ENCODE measurements at regions not wholly inside any gene's neighbourhood (a gene's known extent, or its start where the extent isn't known, plus 50 kb on each side); places are given as distances from the start of the nearest gene placed in this dataset.

GRCh38 chr15:36511594-36511993 lies 67.8 kb upstream of the CDIN1 start:
- no peak for DNase-seq (ENCODE audit: low read depth in 2 of 2)

GRCh38 chr15:36517758-36518157 lies 61.7 kb upstream of the CDIN1 start:
- DNase-seq (ENCODE audit: low read depth in 2 of 2), result no peak

- DNase-seq (ENCODE audit: low read depth in 2 of 2), result no peak
Observed at GRCh38 chr15:36519067-36519466, 60.4 kb upstream of the CDIN1 start.

- no peak for DNase-seq (ENCODE audit: low read depth in 2 of 2)
Observed at GRCh38 chr15:36525430-36525829, 54.0 kb upstream of the CDIN1 start.

- no peak for DNase-seq (ENCODE audit: low read depth in 2 of 2)
Observed at GRCh38 chr15:36527235-36528162, 51.9 kb upstream of the CDIN1 start.

- no peak for DNase-seq (ENCODE audit: low read depth in 2 of 2)
Observed at GRCh38 chr15:36529296-36530011, 50.0 kb upstream of the CDIN1 start.
